ENCODE measurements at regions not wholly inside any gene's neighbourhood (a gene's known extent, or its start where the extent isn't known, plus 50 kb on each side); places are given as distances from the start of the nearest gene placed in this dataset.

GRCh38 chr3:16101295-16102186, 72.9 kb upstream of the GALNT15 start:
- DNase-seq (ENCODE audit: low read depth in 4 of 4, low spot score in 3 of 4), result no peak

- no peak for DNase-seq (ENCODE audit: low read depth in 4 of 4, low spot score in 3 of 4)
Measured at GRCh38 chr3:16102187-16102561, 72.3 kb upstream of the GALNT15 start.

GRCh38 chr3:16102905-16103364, 71.5 kb upstream of the GALNT15 start:
- no peak for DNase-seq (ENCODE audit: low read depth in 4 of 4, low spot score in 3 of 4)

GRCh38 chr3:16103472-16103871, 71.0 kb upstream of the GALNT15 start:
- no peak for DNase-seq (ENCODE audit: low read depth in 4 of 4, low spot score in 3 of 4)

- no peak for DNase-seq (ENCODE audit: low read depth in 4 of 4, low spot score in 3 of 4)
Measured at GRCh38 chr3:16104156-16104555, 70.3 kb upstream of the GALNT15 start.

GRCh38 chr3:16106050-16106449, 68.4 kb upstream of the GALNT15 start:
- DNase-seq (ENCODE audit: low read depth in 4 of 4, low spot score in 3 of 4), result no peak

- no peak for DNase-seq (ENCODE audit: low read depth in 4 of 4, low spot score in 3 of 4)
Measured at GRCh38 chr3:16108424-16108823, 66.1 kb upstream of the GALNT15 start.

GRCh38 chr3:16109929-16110328, 64.6 kb upstream of the GALNT15 start:
- no peak for DNase-seq (ENCODE audit: low read depth in 4 of 4, low spot score in 3 of 4)

- DNase-seq (ENCODE audit: low read depth in 4 of 4, low spot score in 3 of 4), result no peak
Measured at GRCh38 chr3:16112910-16113504, 61.5 kb upstream of the GALNT15 start.

- DNase-seq (ENCODE audit: low read depth in 4 of 4, low spot score in 3 of 4), result no peak
Measured at GRCh38 chr3:16113704-16114103, 60.8 kb upstream of the GALNT15 start.

- DNase-seq (ENCODE audit: low read depth in 4 of 4, low spot score in 3 of 4), result no peak
Measured at GRCh38 chr3:16114429-16114828, 60.1 kb upstream of the GALNT15 start.

- no peak for DNase-seq (ENCODE audit: low read depth in 4 of 4, low spot score in 3 of 4)
Measured at GRCh38 chr3:16114930-16115329, 59.5 kb upstream of the GALNT15 start.

- no peak for DNase-seq (ENCODE audit: low read depth in 4 of 4, low spot score in 3 of 4)
Measured at GRCh38 chr3:16118396-16118795, 56.1 kb upstream of the GALNT15 start.

GRCh38 chr3:16119887-16120286, 54.6 kb upstream of the GALNT15 start:
- DNase-seq (ENCODE audit: low read depth in 4 of 4, low spot score in 3 of 4), result no peak

- DNase-seq (ENCODE audit: low read depth in 4 of 4, low spot score in 3 of 4), result no peak
Measured at GRCh38 chr3:16121391-16121790, 53.1 kb upstream of the GALNT15 start.

GRCh38 chr3:16122155-16122554, 52.3 kb upstream of the GALNT15 start:
- no peak for DNase-seq (ENCODE audit: low read depth in 4 of 4, low spot score in 3 of 4)

GRCh38 chr3:16122661-16123060, 51.8 kb upstream of the GALNT15 start:
- no peak for DNase-seq (ENCODE audit: low read depth in 4 of 4, low spot score in 3 of 4)

GRCh38 chr3:16124636-16125035, 49.8 kb upstream of the GALNT15 start:
- DNase-seq (ENCODE audit: low read depth in 4 of 4, low spot score in 3 of 4), result no peak

Measured in right renal pelvis (tissue), 4 donors.